HS-5 (cell line): ENCODE measurements at regions not wholly inside any gene's neighbourhood (a gene's known extent, or its start where the extent isn't known, plus 50 kb on each side); places are given as distances from the start of the nearest gene placed in this dataset.
"Not testable (repeated sequence)": the region's sequence is repeated elsewhere in the genome, so short reads cannot be mapped to it uniquely, and the experiment has no call there.

Experiments used
- DNase-seq: peaks from one replicate; pipeline ENCODE4 v3.0.0-alpha.2; 2012; ENCODE audit warnings: low read depth

DNA sequence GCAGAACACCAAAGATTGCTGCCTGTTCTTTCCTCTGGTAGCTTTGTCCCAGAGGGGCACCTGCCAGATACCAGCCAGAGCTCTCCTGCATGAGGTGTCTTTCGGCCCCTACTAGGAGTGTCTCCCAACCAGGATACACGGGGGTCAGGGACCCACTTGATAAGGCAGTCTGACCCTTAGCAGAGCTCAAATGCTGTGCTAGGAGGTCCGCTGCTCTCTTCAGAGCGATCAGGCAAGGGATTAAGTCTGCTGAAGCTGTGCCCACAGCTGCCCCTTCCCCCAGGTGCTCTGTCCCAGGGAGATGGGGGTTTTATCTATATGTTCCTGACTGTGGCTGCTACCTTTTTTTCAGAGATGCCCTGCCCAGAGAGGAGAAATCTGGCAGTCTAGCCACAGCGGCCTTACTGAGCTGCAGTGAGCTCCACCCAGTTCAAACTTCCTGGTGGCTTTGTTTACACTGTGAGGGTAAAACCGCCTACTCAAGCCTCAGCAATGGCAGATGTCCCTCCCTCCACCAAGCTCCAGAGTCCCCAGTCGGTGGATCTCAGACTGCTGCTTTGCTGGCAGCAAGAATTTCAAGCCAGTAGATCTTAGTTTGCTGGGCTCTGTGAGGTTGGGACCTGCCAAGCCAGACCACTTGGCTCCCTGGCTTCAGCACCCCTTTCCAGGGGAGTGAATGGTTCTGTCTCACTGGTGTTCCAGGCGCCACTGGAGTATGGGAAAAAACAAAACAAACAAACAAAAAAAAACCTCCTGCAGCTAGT lies 52.0 kb upstream of the TMTC2 start:
- DNase-seq: not testable (repeated sequence)

DNA sequence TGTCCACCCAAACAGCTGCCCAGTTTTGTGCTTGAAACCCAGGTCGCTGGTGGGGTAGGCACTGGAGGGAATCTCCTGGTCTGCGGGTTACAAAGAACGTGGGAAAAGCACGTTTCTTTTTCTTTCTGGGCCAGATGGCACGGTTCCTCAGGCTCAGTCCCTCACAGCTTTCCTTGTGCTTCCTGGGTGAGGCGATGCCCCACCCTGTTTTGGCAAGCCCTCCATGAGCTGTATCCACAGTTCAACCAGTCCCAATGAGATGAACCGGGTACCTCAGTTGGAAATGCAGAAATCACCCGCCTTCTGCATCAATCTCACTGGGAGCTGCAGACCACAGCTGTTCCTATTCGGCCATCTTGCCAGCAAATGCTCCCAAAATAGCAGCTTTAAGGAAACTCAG lies 51.4 kb upstream of the TMTC2 start:
- no peak for DNase-seq
